ENCODE measurements at regions not wholly inside any gene's neighbourhood (a gene's known extent, or its start where the extent isn't known, plus 50 kb on each side); places are given as distances from the start of the nearest gene placed in this dataset.

DNA sequence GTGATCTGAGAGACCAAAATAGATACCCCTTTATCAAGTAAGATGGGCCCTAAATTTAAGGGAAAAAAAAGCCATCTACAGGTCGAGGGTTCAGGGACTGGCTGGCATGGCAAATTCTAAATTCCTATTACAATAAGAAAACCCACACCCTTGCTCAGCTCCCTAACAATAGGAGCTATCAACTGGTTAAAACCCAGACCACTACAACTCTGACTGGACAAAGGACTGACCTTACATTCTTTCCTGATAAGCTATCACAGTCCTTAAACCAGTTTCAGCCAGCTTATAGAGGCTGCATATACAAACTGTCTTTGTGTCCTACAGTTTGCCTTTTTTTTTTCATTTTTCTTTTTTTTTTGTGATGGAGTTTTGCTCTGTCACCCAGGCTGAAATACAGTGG is 803.6 kb downstream of the NR2F1-AS1 start:
- TF ChIP-seq, protein P1, sequence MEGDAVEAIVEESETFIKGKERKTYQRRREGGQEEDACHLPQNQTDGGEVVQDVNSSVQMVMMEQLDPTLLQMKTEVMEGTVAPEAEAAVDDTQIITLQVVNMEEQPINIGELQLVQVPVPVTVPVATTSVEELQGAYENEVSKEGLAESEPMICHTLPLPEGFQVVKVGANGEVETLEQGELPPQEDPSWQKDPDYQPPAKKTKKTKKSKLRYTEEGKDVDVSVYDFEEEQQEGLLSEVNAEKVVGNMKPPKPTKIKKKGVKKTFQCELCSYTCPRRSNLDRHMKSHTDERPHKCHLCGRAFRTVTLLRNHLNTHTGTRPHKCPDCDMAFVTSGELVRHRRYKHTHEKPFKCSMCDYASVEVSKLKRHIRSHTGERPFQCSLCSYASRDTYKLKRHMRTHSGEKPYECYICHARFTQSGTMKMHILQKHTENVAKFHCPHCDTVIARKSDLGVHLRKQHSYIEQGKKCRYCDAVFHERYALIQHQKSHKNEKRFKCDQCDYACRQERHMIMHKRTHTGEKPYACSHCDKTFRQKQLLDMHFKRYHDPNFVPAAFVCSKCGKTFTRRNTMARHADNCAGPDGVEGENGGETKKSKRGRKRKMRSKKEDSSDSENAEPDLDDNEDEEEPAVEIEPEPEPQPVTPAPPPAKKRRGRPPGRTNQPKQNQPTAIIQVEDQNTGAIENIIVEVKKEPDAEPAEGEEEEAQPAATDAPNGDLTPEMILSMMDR (conservative IDR thresholded peaks at IDR 0.05; ENCODE audit: low read length): no peak
- no peak for TF ChIP-seq EZH2phosphoT487 (IDR thresholded peaks at IDR 0.05; ENCODE audit: borderline replicate concordance, low read depth, low read length)

All from OCI-LY7 (cell line).